ENCODE measurements at regions not wholly inside any gene's neighbourhood (a gene's known extent, or its start where the extent isn't known, plus 50 kb on each side); places are given as distances from the start of the nearest gene placed in this dataset.

- 94% methylated on average over 2 of the region's 2 CpGs; no CpG with 5 or more reads in 1 of the 2 experiments for WGBS, 2 experiments (ENCODE audit: insufficient coverage in 1 of 2, insufficient read length in 1 of 2)
- H3K9me3 ChIP-seq (ENCODE audit: control insufficient read depth, low read length), result no peaks in the 10 kb centered on the region
Measured at GRCh38 chr7:115329006-115329405, 407.1 kb downstream of the MDFIC start.

GRCh38 chr7:115328018-115328417, 406.1 kb downstream of the MDFIC start:
- WGBS, 2 experiments (ENCODE audit: insufficient coverage in 1 of 2, insufficient read length in 1 of 2), result 85 to 89% methylated on average over 3 of the region's 3 CpGs
- H3K4me3 ChIP-seq (ENCODE audit: low read length), result no peak overlapping the region
- no peaks in the 10 kb centered on the region for H3K27me3 ChIP-seq (ENCODE audit: control insufficient read depth, insufficient read depth, low read length, poor library complexity, severe bottlenecking)
- Mint-ChIP-seq H3K27me3 (ENCODE audit: insufficient read depth) (no peaks in the 10 kb centered on the region), H3K27ac (no peak overlapping the region), H3K4me1 (no peaks in the 10 kb centered on the region), H3K4me3 (no peak overlapping the region), H3K9me3 (no peaks in the 10 kb centered on the region), H3K36me3 (ENCODE audit: low read depth) (no peaks in the 10 kb centered on the region)
- DNase-seq, result no peak
- H3K4me1 ChIP-seq (ENCODE audit: control insufficient read depth, insufficient read depth, low read length), result no peaks in the 10 kb centered on the region
- no peaks in the 10 kb centered on the region for H3K36me3 ChIP-seq (ENCODE audit: control insufficient read depth, insufficient read depth, low read length)
- H3K9me3 ChIP-seq (ENCODE audit: control insufficient read depth, low read length), result no peaks in the 10 kb centered on the region
- no peak overlapping the region for H3K9ac ChIP-seq (ENCODE audit: extremely low read depth, low read length, poor library complexity, severe bottlenecking)
- no peak for TF ChIP-seq CTCF (conservative IDR thresholded peaks at IDR 0.05)
- no peak overlapping the region for H3K27ac ChIP-seq (ENCODE audit: low read depth, low read length)

More at GRCh38 chr7:115329006-115329405, 407.1 kb downstream of the MDFIC start:
- H3K27me3 Mint-ChIP-seq (ENCODE audit: insufficient read depth), result no peaks in the 10 kb centered on the region
- no peaks in the 10 kb centered on the region for H3K36me3 Mint-ChIP-seq (ENCODE audit: low read depth)
- no peak overlapping the region for H3K4me3 Mint-ChIP-seq
- no peaks in the 10 kb centered on the region for H3K4me1 ChIP-seq (ENCODE audit: control insufficient read depth, insufficient read depth, low read length)
- no peak for TF ChIP-seq CTCF (conservative IDR thresholded peaks at IDR 0.05)
- H3K36me3 ChIP-seq (ENCODE audit: control insufficient read depth, insufficient read depth, low read length), result no peaks in the 10 kb centered on the region
- no peak overlapping the region for H3K9ac ChIP-seq (ENCODE audit: extremely low read depth, low read length, poor library complexity, severe bottlenecking)
- H3K9me3 Mint-ChIP-seq, result no peaks in the 10 kb centered on the region
- H3K4me1 Mint-ChIP-seq, result no peaks in the 10 kb centered on the region
- DNase-seq, result no peak
- H3K27ac ChIP-seq (ENCODE audit: low read depth, low read length), result no peak overlapping the region
- no peak overlapping the region for H3K4me3 ChIP-seq (ENCODE audit: low read length)
- H3K27me3 ChIP-seq (ENCODE audit: control insufficient read depth, insufficient read depth, low read length, poor library complexity, severe bottlenecking), result no peaks in the 10 kb centered on the region
- H3K27ac Mint-ChIP-seq, result no peak overlapping the region

GRCh38 chr7:115327326-115327725, 405.4 kb downstream of the MDFIC start:
- H3K27me3 Mint-ChIP-seq (ENCODE audit: insufficient read depth), result no peaks in the 10 kb centered on the region
- Histone ChIP-seq H3K9me3 (ENCODE audit: control insufficient read depth, low read length) (no peaks in the 10 kb centered on the region), H3K36me3 (ENCODE audit: control insufficient read depth, insufficient read depth, low read length) (no peaks in the 10 kb centered on the region), H3K4me1 (ENCODE audit: control insufficient read depth, insufficient read depth, low read length) (no peaks in the 10 kb centered on the region), H3K4me3 (ENCODE audit: low read length) (no peak overlapping the region), H3K9ac (ENCODE audit: extremely low read depth, low read length, poor library complexity, severe bottlenecking) (no peak overlapping the region), H3K27ac (ENCODE audit: low read depth, low read length) (no peak overlapping the region), H3K27me3 (ENCODE audit: control insufficient read depth, insufficient read depth, low read length, poor library complexity, severe bottlenecking) (no peaks in the 10 kb centered on the region)
- no peak for DNase-seq
- no peaks in the 10 kb centered on the region for H3K9me3 Mint-ChIP-seq
- no peaks in the 10 kb centered on the region for H3K36me3 Mint-ChIP-seq (ENCODE audit: low read depth)
- no peak for TF ChIP-seq CTCF (conservative IDR thresholded peaks at IDR 0.05)
- H3K4me3 Mint-ChIP-seq, result no peak overlapping the region
- no peaks in the 10 kb centered on the region for H3K4me1 Mint-ChIP-seq
- no peak overlapping the region for H3K27ac Mint-ChIP-seq

Measured in endodermal cell (in vitro differentiated cells).